HCT116 (cell line): ENCODE measurements at regions not wholly inside any gene's neighbourhood (a gene's known extent, or its start where the extent isn't known, plus 50 kb on each side); places are given as distances from the start of the nearest gene placed in this dataset.

Experiments
- ATAC-seq: fragments of 200-7000 bp; cut with Tn5 transposase; 2 replicates; pipeline ENCODE4 v1.9.1; 2020; ENCODE audit warnings: mild to moderate bottlenecking, moderate library complexity
- BruUV-seq: library from RNA; stranded (reverse); fragments of 400-500 nt; replicated peaks from 2 replicates; lab custom pipeline; 2021; lab: Mats Ljungman, UMichigan
- CTCF ChIA-PET: fragments of 300-600 bp; sonication (Branson Sonifier 250); formaldehyde crosslinking; loops from one replicate; lab custom pipeline; 2021; ENCODE audit warnings: antibody characterized with exemption; lab: Charles Lee
- POLR2A ChIA-PET: fragments of 300-600, 350-600 bp; sonication (Branson Sonifier 250); formaldehyde crosslinking; loops from one replicate; lab custom pipeline; 2021; ENCODE audit warnings: antibody characterized with exemption; lab: Charles Lee
- RAD21 ChIA-PET, 2 experiments: fragments of 300-600 bp; sonication (Branson Sonifier 250); formaldehyde crosslinking; loops; one replicate each; lab custom pipeline; 2023; ENCODE audit warnings: low total read pairs in 2 of 2; ENCODE audit not compliant: uncharacterized antibody in 2 of 2, unreplicated experiment in 2 of 2, low non-redundant PET in 1 of 2; lab: Charles Lee
- DNase-seq: peaks from one replicate; pipeline ENCODE4 v3.0.0-alpha.2; 2010; ENCODE audit warnings: low read depth, low spot score
- H2AFZ ChIP-seq: fragments of 200-600 bp; shearing (Covaris generic), sonication (generic); 2 replicates; pipeline ENCODE4 v1.6.1; 2017; ENCODE audit warnings: low read depth, mixed run types, mixed read lengths, antibody characterized with exemption, low read length; ENCODE audit not compliant: poor library complexity, severe bottlenecking
- H3K27ac ChIP-seq: 2 replicates; pipeline ENCODE4 v1.5.1; 2012; ENCODE audit warnings: low read depth, low read length
- H3K27me3 ChIP-seq: fragments of 200-600 bp; sonication (generic); 2 replicates; pipeline ENCODE4 v1.6.1; 2016; ENCODE audit warnings: mixed run types, low read length, mixed read lengths; ENCODE audit not compliant: insufficient read depth
- H3K36me3 ChIP-seq, 2 experiments: fragments of 200-500 bp in 1 of 2; fragments of 200-600 bp in 1 of 2; sonication (Bioruptor generic) in 1 of 2; sonication (generic) in 1 of 2; 2 replicates each; pipeline versions ENCODE4 v1.5.1 to v1.6.1; 2014 to 2016; ENCODE audit warnings: low read length in 2 of 2, inconsistent platforms in 1 of 2, mixed read lengths in 1 of 2, mixed run types in 1 of 2; ENCODE audit not compliant: insufficient read depth in 2 of 2, control insufficient read depth in 1 of 2
- H3K4me1 ChIP-seq, 2 experiments: fragments of 200-600 bp in 1 of 2; sonication (generic) in 1 of 2; 2 replicates each; pipeline versions ENCODE4 v1.5.1 to v1.6.1; 2012 to 2017; ENCODE audit warnings: low read length in 2 of 2, inconsistent platforms in 1 of 2, mild to moderate bottlenecking in 1 of 2, mixed read lengths in 1 of 2, mixed run types in 1 of 2, moderate library complexity in 1 of 2; ENCODE audit not compliant: insufficient read depth in 2 of 2, control insufficient read depth in 1 of 2
- H3K4me2 ChIP-seq: fragments of 200-600 bp; sonication (generic); 2 replicates; pipeline ENCODE4 v1.6.1; 2017; ENCODE audit warnings: mixed run types, low read length, mixed read lengths
- H3K4me3 ChIP-seq, 2 experiments: fragments of 200-600 bp in 1 of 2; sonication (generic) in 1 of 2; replicated peaks in 1 of 2; 2 replicates each; pipeline ENCODE4 v1.5.1; 2011 to 2016; ENCODE audit warnings: low read length in 2 of 2, control low read depth in 1 of 2, low read depth in 1 of 2, mild to moderate bottlenecking in 1 of 2, mixed read lengths in 1 of 2, mixed run types in 1 of 2
- H3K79me2 ChIP-seq: fragments of 200-600 bp; sonication (generic); 2 replicates; pipeline ENCODE4 v1.6.1; 2017; ENCODE audit warnings: mild to moderate bottlenecking, mixed run types, low read length, moderate library complexity, mixed read lengths; ENCODE audit not compliant: insufficient read depth
- H3K9ac ChIP-seq: fragments of 200-600 bp; sonication (generic); 2 replicates; pipeline ENCODE4 v1.6.1; 2016; ENCODE audit warnings: low read length, mixed read lengths
- H3K9me2 ChIP-seq: fragments of 200-600 bp; sonication (generic), shearing (Covaris generic); 2 replicates; pipeline ENCODE4 v1.6.1; 2017; ENCODE audit warnings: mixed run types, mild to moderate bottlenecking, moderate library complexity; ENCODE audit not compliant: insufficient read depth
- H3K9me3 ChIP-seq, 2 experiments: fragments of 200-500 bp in 1 of 2; fragments of 200-600 bp in 1 of 2; sonication (Bioruptor generic) in 1 of 2; sonication (generic) in 1 of 2; 2 replicates each; pipeline ENCODE4 v1.6.1; 2014 to 2017; ENCODE audit warnings: low read length in 2 of 2, mixed read lengths in 2 of 2, inconsistent platforms in 1 of 2, low read depth in 1 of 2, mild to moderate bottlenecking in 1 of 2, mixed run types in 1 of 2, moderate library complexity in 1 of 2; ENCODE audit not compliant: control insufficient read depth in 1 of 2, insufficient read depth in 1 of 2
- H4K20me1 ChIP-seq: fragments of 200-600 bp; sonication (generic), shearing (Covaris generic); 2 replicates; pipeline ENCODE4 v1.6.1; 2017; ENCODE audit warnings: mixed run types, mild to moderate bottlenecking, moderate library complexity; ENCODE audit not compliant: insufficient read depth
- EGR1 ChIP-seq: IDR thresholded peaks from 2 replicates; pipeline ENCODE4 v1.6.1; 2012; ENCODE audit warnings: low read depth
- FOSL1 ChIP-seq: IDR thresholded peaks from 2 replicates; pipeline ENCODE4 v1.6.1; 2012; ENCODE audit warnings: low read depth
- POLR2A ChIP-seq: IDR thresholded peaks from 2 replicates; pipeline ENCODE4 v1.7.0; 2011; ENCODE audit warnings: borderline replicate concordance; ENCODE audit not compliant: insufficient read depth, insufficient read length; ENCODE audit errors: extremely low read depth
- SIN3A ChIP-seq: IDR thresholded peaks from 2 replicates; pipeline ENCODE4 v1.6.1; 2012; ENCODE audit warnings: low read depth
- SP1 ChIP-seq: IDR thresholded peaks from 2 replicates; pipeline ENCODE4 v1.6.1; 2012; ENCODE audit warnings: low read depth
- intact Hi-C: fragments of 100-400 bp; cut with micrococcal nuclease; formaldehyde crosslinking; loops from 2 replicates; pipeline ENCODE4 v1.10.0; 2022
- TF ChIP-seq, protein P1 (sequence below), 3 experiments: fragments of 200-600 bp in 1 of 3; sonication (generic) in 1 of 3; IDR thresholded peaks in 2 of 3; conservative IDR thresholded peaks in 1 of 3; 2 replicates each; pipeline ENCODE4 v1.5.1; 2012 to 2017; ENCODE audit warnings: low read depth in 2 of 3, low read length in 2 of 3, antibody characterized with exemption in 1 of 3, borderline replicate concordance in 1 of 3, control low read depth in 1 of 3, mild to moderate bottlenecking in 1 of 3, mixed read lengths in 1 of 3, mixed run types in 1 of 3, moderate library complexity in 1 of 3; ENCODE audit not compliant: insufficient read depth in 1 of 3
- TF ChIP-seq, protein P2 (sequence below): IDR thresholded peaks from 2 replicates; pipeline ENCODE4 v1.6.1; 2011; ENCODE audit warnings: mild to moderate bottlenecking, low read length, moderate library complexity; ENCODE audit not compliant: insufficient replicate concordance; ENCODE audit errors: extremely low read depth

DNA sequence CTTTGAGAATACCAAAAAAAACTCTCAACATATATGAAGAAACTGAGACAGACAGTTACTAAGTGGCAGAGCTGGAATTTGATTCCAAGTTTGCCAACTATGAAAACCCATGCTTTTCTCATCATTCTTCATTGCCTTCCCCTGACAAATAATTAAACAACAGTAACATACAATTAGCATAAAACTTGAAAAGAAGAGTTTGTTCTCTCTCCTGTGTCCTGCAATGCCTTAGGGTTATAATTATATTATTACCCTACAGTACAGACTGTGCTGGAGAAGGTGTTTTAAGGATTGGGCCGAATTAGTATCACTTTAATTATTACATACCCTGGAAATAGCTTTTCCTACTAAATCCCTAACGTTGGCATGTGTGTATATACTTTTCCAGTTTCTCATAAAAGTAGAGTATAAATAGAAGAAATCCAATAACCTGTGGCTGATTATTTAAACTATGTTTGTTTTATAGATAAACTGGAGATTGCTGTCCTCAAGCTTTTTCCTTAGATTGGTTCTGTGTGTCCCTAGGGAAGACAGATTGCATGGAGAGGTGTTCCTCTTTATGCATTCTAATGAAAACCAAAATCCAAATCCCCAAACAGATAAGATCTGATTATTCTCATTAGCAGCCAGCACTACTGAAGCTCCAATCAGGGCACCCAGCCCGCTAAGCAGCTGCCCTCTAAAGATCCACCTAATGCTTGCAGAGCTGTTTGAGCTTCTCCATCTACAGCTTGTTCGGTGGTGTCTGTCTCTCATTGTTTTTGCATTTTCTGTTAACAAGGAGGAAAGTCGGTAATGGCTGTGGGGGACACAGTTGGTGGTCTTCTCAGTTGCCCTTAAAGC lies 156.3 kb downstream of the TM2D1 start (continued):
- TF ChIP-seq, protein P1, sequence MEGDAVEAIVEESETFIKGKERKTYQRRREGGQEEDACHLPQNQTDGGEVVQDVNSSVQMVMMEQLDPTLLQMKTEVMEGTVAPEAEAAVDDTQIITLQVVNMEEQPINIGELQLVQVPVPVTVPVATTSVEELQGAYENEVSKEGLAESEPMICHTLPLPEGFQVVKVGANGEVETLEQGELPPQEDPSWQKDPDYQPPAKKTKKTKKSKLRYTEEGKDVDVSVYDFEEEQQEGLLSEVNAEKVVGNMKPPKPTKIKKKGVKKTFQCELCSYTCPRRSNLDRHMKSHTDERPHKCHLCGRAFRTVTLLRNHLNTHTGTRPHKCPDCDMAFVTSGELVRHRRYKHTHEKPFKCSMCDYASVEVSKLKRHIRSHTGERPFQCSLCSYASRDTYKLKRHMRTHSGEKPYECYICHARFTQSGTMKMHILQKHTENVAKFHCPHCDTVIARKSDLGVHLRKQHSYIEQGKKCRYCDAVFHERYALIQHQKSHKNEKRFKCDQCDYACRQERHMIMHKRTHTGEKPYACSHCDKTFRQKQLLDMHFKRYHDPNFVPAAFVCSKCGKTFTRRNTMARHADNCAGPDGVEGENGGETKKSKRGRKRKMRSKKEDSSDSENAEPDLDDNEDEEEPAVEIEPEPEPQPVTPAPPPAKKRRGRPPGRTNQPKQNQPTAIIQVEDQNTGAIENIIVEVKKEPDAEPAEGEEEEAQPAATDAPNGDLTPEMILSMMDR (IDR thresholded peaks at IDR 0.05 in 2 of 3, conservative IDR thresholded peaks at IDR 0.05 in 1 of 3; ENCODE audit: borderline replicate concordance in 1 of 3, insufficient read depth in 1 of 3, low read depth in 2 of 3, low read length in 2 of 3), result no peak
- no peak for TF ChIP-seq SIN3A

DNA sequence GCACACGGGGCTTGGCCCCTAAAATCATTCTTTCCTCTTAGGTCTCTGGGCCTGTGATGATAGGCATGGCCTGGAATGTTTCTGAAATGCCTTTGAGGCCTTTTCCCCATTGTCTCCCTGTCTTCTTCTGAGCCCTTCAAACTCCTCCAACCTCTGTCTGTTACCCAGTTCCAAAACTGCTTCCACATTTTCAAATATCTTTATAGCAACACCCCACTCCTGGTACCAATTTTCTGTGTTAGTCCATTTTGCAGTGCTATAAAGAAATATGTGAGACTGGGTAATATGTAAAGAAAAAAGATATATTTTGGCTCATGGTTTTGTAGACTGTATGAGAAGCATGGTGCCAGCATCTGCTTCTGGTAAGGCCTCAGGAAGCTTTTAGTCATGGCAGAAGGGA lies 158.8 kb downstream of the TM2D1 start:
- RAD21 ChIA-PET, result no interaction called here
- intact Hi-C loops, result no loop called here
- no peaks in the 10 kb centered on the region for H4K20me1 ChIP-seq

More for the DNA sequence above, 158.8 kb downstream of the TM2D1 start:
- no peak for DNase-seq
- Histone ChIP-seq H3K9me2 (no peaks in the 10 kb centered on the region; the same call in 1 of the 2 replicates), H2AFZ (no peak overlapping the region), H3K4me3 (no peak overlapping the region), H3K27ac (no peak overlapping the region), H3K9me3 (peaks cover 6 to 8% of the 10 kb centered on the region in 2 experiments; a peak in 2 of 4 replicates), H3K36me3 (no peaks in the 10 kb centered on the region), H3K9ac (no peak overlapping the region), H3K4me1 (no peaks in the 10 kb centered on the region), H3K79me2 (no peaks in the 10 kb centered on the region), H3K27me3 (no peaks in the 10 kb centered on the region), H3K4me2 (no peak overlapping the region)
- no peak for ATAC-seq
- BruUV-seq, result no TSS peak
- ChIA-PET CTCF (no interaction called here), POLR2A (no interaction called here)
- TF ChIP-seq SIN3A (no peak), SP1 (no peak), EGR1 (no peak), POLR2A (no peak), FOSL1 (no peak)
- TF ChIP-seq, protein P2, sequence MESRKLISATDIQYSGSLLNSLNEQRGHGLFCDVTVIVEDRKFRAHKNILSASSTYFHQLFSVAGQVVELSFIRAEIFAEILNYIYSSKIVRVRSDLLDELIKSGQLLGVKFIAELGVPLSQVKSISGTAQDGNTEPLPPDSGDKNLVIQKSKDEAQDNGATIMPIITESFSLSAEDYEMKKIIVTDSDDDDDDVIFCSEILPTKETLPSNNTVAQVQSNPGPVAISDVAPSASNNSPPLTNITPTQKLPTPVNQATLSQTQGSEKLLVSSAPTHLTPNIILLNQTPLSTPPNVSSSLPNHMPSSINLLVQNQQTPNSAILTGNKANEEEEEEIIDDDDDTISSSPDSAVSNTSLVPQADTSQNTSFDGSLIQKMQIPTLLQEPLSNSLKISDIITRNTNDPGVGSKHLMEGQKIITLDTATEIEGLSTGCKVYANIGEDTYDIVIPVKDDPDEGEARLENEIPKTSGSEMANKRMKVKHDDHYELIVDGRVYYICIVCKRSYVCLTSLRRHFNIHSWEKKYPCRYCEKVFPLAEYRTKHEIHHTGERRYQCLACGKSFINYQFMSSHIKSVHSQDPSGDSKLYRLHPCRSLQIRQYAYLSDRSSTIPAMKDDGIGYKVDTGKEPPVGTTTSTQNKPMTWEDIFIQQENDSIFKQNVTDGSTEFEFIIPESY, result no peak
